ENCODE measurements at regions not wholly inside any gene's neighbourhood (a gene's known extent, or its start where the extent isn't known, plus 50 kb on each side); places are given as distances from the start of the nearest gene placed in this dataset.

DNA sequence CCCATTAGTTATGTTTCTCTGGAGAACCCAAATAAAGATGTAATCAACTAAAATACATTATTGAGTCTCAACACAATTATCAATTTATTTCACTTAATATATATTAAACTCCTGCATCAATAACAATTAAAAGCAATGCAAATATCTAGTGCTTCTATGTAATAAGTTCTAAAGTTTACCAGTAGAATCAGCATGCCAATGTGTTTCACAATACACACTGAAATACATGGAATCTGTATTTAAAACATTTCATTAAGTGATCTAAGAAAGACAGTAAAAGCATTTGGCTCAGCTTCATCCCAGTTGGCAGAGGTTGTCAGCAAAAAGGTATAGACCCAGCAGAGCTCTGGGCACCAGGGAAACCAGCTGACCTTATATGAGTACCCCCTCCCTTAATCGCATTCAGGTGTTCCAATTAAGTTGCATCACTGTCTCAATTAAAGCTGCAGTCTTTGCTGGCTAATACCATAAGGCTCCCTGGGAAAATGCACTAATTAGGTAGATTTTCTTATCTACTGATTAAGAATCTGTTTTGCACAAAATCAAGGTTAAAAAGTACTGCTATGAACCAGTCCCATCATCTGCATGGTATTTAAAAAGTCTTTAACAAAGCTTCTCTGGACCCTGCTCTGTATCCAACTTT, 63.1 kb downstream of the NIBAN1 start (continued):
- TF ChIP-seq, protein P1, sequence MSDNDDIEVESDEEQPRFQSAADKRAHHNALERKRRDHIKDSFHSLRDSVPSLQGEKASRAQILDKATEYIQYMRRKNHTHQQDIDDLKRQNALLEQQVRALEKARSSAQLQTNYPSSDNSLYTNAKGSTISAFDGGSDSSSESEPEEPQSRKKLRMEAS (IDR thresholded peaks at IDR 0.05): no peak
